GM03348 (cell line): ENCODE measurements at regions not wholly inside any gene's neighbourhood (a gene's known extent, or its start where the extent isn't known, plus 50 kb on each side); places are given as distances from the start of the nearest gene placed in this dataset.
"Not testable (repeated sequence)": the region's sequence is repeated elsewhere in the genome, so short reads cannot be mapped to it uniquely, and the experiment has no call there.

Experiments used
- DNase-seq: peaks from one replicate; pipeline ENCODE4 v3.0.0; 2012; ENCODE audit warnings: low spot score

GRCh38 chr17:34024386-34024785, 230.7 kb upstream of the CCL2 start:
- no peak for DNase-seq

GRCh38 chr17:34024806-34025551, 230.1 kb upstream of the CCL2 start:
- no peak for DNase-seq

DNA sequence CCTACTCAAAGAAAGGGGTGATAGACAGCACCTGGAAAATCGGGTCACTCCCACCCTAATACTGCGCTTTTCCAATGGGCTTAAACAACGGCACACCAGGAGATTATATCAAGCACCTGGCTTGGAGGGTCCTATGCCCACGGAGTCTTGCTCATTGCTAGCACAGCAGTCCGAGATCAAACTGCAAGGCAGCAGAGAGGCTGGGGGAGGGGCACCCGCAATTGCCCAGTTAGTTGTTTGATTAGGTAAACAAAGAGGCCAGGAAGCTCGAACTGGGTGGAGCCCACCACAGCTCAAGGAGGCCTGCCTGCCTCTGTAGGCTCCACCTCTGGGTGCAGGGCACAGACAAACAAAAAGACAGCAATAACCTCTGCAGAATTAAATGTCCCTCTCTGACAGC, 224.5 kb upstream of the CCL2 start:
- DNase-seq, result not testable (repeated sequence)

GRCh38 chr17:34032305-34032704, 222.8 kb upstream of the CCL2 start:
- not testable (repeated sequence) for DNase-seq

- DNase-seq, result not testable (repeated sequence)
These were observed 216.3 kb upstream of the CCL2 start for GRCh38 chr17:34038786-34039185.

DNA sequence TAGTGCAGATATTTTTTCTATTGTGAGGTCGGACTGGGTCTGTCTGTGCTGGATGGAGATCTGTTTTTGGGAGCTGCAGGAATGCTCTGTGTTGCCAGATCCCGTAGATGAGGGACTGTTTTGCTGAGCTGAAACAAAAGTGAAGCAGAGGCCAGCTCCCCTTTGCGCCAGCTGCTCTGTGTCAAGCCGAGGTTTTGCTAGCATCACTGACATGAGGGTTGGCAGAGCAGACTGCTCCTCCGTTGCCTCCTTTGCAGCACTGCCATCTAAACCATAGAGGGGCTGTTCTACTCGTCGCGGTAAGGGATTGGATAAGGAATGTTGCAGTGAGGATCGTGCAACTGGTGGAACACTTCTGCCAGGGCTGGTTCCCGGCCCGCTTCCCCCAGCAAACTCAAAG, 215.9 kb upstream of the CCL2 start:
- DNase-seq, result not testable (repeated sequence)

DNA sequence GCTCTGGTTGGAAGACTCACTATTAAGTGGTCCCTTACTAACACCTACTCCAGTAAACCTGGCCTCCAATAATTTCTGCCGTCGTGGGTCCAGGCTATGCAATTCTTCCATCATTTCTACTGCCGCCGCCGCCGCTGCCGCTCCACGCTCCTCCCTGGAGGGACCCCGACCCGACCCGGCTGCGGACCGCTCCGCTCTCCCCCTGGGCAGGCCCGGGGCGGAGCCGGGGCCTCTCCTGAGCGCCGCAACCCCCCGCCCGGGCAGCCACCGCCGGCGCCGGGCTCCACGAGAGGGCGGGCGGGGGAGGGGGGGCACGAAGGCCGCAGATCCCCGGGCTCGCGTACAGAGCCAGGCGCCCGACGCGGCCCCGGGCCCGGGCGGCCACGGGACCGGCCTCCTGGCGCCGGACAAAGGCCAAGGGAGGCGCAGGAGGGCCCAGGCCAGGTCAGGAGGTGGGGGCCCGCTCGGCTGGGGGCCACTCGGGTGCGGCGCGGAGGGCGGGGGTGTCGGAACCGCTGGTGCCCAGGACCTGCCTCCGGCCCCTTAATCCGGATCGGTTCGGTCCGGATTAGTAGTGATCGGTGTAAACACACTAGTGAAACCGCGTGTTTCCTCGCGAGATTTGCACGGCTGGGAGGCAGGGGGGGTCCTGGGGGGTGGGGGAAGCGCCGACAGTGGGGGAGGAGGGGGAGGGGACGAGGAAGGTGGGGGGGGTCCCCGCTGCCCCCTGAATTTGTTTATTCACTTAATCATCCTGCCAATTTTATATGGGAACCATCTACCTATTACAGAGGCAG, 215.1 kb upstream of the CCL2 start:
- not testable (repeated sequence) for DNase-seq

GRCh38 chr17:34045990-34046389, 209.1 kb upstream of the CCL2 start:
- no peak for DNase-seq

DNA sequence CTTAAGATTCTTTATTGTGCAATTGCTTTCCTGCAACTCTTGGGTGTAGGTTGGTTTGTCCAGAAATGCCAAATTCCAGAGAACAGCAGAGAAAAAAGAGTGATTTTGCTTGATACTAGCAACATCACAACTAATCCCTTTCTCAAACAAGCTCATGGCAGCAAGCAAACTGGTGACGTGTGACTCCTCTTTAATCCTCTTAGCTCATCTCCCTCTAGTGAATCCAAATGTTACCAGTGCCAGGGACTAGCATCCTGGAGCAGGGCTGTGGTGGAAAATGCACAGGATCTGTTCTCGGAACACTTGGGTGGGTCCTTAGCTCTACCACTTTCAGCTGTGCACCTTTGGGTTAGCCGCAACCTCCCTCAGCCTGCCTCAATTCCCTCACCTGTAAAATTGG, 204.0 kb upstream of the CCL2 start:
- DNase-seq, result no peak

DNA sequence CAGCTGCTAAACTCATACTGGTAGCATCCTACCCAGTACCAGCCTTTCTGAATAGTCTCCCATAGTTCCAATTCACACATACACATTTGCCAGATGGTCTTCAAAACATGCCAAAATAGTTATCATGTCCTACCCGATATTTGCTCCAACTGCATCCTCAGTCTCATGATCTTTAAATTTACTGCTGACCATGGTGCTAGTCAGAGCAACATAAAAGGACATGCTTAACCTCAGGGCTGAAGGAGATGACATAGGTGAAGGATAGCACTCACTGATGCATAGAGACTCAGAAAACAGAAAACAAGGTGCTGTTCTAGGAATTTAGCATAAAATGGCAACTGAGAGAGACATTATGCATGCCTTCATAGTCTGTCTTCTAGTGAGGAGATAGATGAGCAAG, 200.6 kb upstream of the CCL2 start:
- DNase-seq, result no peak

DNA sequence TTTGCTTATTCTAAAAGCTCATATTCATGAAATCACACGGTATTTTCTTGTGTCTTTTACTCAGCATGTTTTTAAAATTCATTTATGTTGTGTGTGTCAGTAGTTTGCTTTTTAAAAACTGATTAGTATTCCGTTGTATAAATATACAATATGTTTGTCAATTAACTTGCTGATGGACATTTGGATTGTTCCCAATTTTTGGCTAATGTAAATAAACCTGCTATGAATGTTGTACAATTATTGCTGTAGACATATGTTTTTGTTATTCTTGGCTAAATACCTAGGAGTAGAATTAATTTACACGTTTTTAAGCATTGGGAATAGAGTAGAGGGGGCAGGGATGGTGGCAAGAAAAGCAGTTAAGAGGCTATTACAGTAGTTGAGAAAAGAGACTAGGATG, 199.5 kb upstream of the CCL2 start:
- no peak for DNase-seq

- DNase-seq, result no peak
These were observed 195.5 kb upstream of the CCL2 start for GRCh38 chr17:34059423-34060220.

GRCh38 chr17:34066528-34066927, 188.6 kb upstream of the CCL2 start:
- no peak for DNase-seq

GRCh38 chr17:34067011-34067410, 188.1 kb upstream of the CCL2 start:
- no peak for DNase-seq

DNA sequence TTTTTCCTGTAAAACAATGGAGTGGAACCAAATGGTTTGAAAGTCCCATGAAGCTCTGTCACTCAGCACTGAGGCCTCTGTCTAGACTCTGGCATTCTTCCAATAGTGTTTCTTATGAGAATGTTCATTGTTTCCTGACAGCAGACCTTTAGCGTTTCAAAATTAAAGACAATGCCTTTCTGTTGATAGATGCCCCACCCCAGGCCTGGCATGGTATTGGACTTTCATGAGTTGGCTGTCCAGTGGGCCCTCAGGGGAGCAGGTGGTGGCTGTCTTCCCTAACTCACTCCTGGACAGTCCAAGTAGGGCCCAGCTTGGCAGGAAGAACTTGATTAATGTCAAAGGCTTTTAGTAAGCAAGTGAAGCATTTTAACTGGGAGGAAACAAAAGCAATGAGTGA, 186.5 kb upstream of the CCL2 start:
- no peak for DNase-seq

DNA sequence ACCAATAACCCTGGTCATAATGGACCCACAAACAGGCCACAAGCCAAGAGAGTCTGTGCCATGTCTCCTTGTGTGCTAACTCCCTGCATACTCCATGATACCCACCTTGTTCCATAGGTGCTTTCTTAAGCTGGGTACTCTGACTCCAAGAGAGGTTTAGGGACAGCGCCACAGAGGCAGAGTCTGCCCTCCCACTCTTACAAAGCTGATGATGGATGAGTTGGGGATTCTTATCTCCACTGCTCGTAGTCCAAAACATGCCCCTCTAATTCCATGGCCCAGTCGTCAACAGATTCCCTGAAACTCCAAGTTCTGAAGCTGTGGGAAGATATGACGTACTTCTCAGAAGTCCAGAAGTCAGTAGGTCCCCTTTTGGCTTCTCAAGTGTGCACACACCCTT, 184.4 kb upstream of the CCL2 start:
- DNase-seq, result no peak

GRCh38 chr17:34071886-34072420, 183.1 kb upstream of the CCL2 start:
- DNase-seq, result no peak

DNA sequence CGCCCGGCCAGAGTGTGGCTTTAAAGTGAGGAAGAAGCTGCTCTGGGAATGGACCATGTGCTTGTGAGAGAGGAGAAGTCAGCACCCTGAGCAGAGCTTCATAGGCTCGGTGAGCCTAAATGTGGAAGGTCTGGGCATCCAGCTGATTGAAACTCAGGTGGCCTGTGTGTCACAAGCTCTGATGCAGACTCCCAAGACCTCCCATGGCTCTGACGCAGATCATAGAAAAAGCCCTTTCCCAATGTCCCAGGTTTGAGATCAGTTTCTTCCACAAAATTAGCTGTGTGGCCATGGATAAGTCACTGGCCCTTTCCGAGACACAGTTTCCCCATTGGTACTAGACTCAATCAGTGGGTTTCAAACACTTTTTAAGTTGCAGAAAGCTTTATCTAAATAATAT, 180.0 kb upstream of the CCL2 start:
- DNase-seq, result no peak

- DNase-seq, result no peak
These were observed 178.1 kb upstream of the CCL2 start for GRCh38 chr17:34076743-34077631.

GRCh38 chr17:34081269-34081668, 173.8 kb upstream of the CCL2 start:
- DNase-seq, result no peak

DNA sequence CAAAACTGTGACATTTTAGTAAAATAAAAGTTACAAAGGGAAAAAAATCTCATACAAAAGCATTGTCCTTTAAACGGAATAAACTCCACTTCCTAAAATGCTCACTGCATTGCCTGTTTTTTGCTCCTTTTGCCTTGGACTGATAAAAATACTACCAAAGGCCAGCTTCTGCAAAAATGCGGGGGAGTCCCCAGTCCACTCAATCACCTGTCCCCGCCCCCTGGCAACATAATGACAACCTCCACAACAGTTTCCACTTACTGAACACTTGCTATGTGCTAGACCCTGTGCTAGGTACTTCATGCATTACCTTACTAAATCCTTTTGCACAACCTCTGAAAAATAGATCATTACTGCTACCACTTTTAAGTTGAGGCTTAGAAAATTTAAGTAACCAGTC, 172.7 kb upstream of the CCL2 start:
- DNase-seq, result no peak
